BLaER1 (cell line): ENCODE measurements at regions not wholly inside any gene's neighbourhood (a gene's known extent, or its start where the extent isn't known, plus 50 kb on each side); places are given as distances from the start of the nearest gene placed in this dataset.
"Not testable (repeated sequence)": the region's sequence is repeated elsewhere in the genome, so short reads cannot be mapped to it uniquely, and the experiment has no call there.

Experiments used
- H3K27ac ChIP-seq: shearing (Covaris generic); formaldehyde crosslinking; 2 replicates; pipeline ENCODE4 v1.8.1; 2022
- H3K27me3 ChIP-seq: shearing (Covaris generic); formaldehyde crosslinking; 2 replicates; pipeline ENCODE4 v1.8.1; 2022
- H3K36me3 ChIP-seq: shearing (Covaris generic); formaldehyde crosslinking; 2 replicates; pipeline ENCODE4 v1.8.1; 2022
- H3K4me1 ChIP-seq: shearing (Covaris generic); formaldehyde crosslinking; 2 replicates; pipeline ENCODE4 v1.8.1; 2022
- H3K4me2 ChIP-seq: shearing (Covaris generic); formaldehyde crosslinking; 2 replicates; pipeline ENCODE4 v1.8.1; 2022
- H3K4me3 ChIP-seq: shearing (Covaris generic); formaldehyde crosslinking; 2 replicates; pipeline ENCODE4 v1.8.1; 2022
- H3K9ac ChIP-seq: shearing (Covaris generic); formaldehyde crosslinking; 2 replicates; pipeline ENCODE4 v1.8.1; 2022
- H3K9me3 ChIP-seq: shearing (Covaris generic); formaldehyde crosslinking; 2 replicates; pipeline ENCODE4 v1.8.1; 2022
- H4K20me1 ChIP-seq: shearing (Covaris generic); formaldehyde crosslinking; 2 replicates; pipeline ENCODE4 v1.8.1; 2022
- Cebpa-rat ChIP-seq: shearing (Covaris generic); IDR thresholded peaks from 2 replicates; pipeline ENCODE4 v1.8.1; 2022

DNA sequence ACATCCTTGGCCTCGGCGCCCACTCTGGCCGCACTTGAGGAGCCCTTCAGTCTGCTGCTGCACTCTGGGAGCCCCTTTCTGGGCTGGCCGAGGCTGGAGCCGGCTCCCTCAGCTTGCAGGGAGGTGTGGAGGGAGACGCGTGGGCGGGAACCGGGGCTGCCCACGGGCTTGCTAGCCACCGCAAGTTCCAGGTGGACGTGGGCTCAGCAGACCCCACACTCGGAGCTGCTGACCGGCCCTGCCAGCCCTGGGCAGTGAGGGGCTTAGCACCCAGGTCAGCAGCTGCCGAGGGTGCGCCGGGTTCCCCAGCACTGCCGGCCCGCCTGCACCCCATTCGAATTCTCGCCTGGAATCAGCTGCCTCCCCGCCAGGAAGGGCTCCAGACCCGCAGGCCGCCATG is 1892.3 kb upstream of the PCDH7 start:
- no peak overlapping the region for H3K4me2 ChIP-seq
- H3K4me3 ChIP-seq, result no peak overlapping the region
- no peaks in the 10 kb centered on the region for H3K4me1 ChIP-seq
- H3K9ac ChIP-seq, result no peak overlapping the region
- no peaks in the 10 kb centered on the region for H3K27me3 ChIP-seq
- no peaks in the 10 kb centered on the region for H4K20me1 ChIP-seq
- H3K36me3 ChIP-seq, result no peaks in the 10 kb centered on the region
- TF ChIP-seq Cebpa-rat, result no peak
- no peak overlapping the region for H3K27ac ChIP-seq
- peaks cover 11% of the 10 kb centered on the region; the same call in 1 of the 2 replicates for H3K9me3 ChIP-seq

DNA sequence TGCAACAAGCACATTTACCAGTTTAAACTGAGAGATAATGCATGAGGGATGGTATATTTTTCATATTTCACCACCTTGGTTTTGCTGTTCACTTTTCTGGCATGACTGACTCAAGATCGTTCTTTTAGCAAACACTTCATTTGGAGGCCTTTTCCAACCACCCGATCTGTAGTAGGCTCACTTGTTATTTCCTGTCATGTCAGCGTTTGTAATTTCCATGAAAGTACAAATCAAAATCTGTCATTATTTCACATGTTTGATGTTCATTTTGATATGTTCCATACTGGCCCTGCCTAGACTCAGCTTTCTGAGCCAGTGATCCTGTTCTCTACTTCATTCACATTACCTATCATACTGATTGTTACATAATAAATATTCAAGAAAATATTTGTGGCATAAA is 1888.3 kb upstream of the PCDH7 start:
- Histone ChIP-seq H3K36me3 (no peaks in the 10 kb centered on the region), H3K27ac (no peak overlapping the region), H3K4me3 (no peak overlapping the region), H3K4me1 (no peaks in the 10 kb centered on the region), H3K9ac (no peak overlapping the region), H3K9me3 (peaks cover 11% of the 10 kb centered on the region; the same call in 1 of the 2 replicates), H3K27me3 (no peaks in the 10 kb centered on the region), H4K20me1 (no peaks in the 10 kb centered on the region), H3K4me2 (no peak overlapping the region)
- TF ChIP-seq Cebpa-rat, result no peak

DNA sequence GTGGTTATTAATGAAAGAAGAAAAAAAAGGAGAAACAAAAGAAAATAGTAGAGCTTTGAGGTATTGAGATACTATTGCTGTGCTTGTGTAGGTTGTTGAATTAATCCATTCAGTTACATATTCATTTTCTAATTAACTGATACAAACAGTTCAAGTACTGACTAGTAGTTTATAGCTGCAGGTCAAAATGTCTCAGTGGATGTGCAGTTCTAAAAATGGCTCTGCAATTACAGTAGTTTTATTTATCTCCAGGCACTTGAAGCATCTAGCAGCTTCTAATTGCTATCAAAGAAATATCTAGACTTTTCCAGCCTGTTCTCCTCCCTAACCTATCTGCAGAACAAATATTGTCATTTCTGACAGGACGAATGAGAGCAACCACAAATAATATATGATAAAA is 1887.7 kb upstream of the PCDH7 start:
- Histone ChIP-seq H3K36me3 (no peaks in the 10 kb centered on the region), H3K9me3 (peaks cover 11% of the 10 kb centered on the region; the same call in 1 of the 2 replicates), H3K4me1 (no peaks in the 10 kb centered on the region), H3K4me2 (no peak overlapping the region), H4K20me1 (no peaks in the 10 kb centered on the region), H3K4me3 (no peak overlapping the region), H3K9ac (no peak overlapping the region), H3K27ac (no peak overlapping the region), H3K27me3 (no peaks in the 10 kb centered on the region)
- TF ChIP-seq Cebpa-rat, result no peak

DNA sequence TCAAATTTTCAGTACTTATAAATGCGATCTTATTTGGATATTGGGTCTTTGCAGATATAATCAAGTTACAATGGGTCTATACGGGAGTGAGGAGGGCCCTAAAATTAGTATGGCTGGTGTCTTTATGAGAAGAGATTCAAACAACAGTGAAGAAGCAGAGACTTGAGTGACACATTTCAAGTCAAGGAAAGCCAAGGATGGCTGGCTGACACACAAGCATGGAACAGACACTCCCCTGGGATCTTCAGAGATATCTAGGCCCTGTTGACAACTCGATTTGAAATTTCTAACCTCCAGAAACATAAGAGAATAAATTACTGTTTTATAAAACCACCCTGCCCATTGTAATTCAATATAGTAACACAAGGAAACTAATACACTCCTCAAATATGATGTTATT is 1886.0 kb upstream of the PCDH7 start:
- no peak overlapping the region for H3K9ac ChIP-seq
- H4K20me1 ChIP-seq, result no peaks in the 10 kb centered on the region
- H3K27ac ChIP-seq, result no peak overlapping the region
- no peak overlapping the region for H3K4me2 ChIP-seq
- no peak for TF ChIP-seq Cebpa-rat
- no peak overlapping the region for H3K4me3 ChIP-seq
- no peaks in the 10 kb centered on the region for H3K4me1 ChIP-seq
- peaks cover under 1% of the 10 kb centered on the region; the same call in 1 of the 2 replicates for H3K9me3 ChIP-seq
- H3K27me3 ChIP-seq, result no peaks in the 10 kb centered on the region
- no peaks in the 10 kb centered on the region for H3K36me3 ChIP-seq

DNA sequence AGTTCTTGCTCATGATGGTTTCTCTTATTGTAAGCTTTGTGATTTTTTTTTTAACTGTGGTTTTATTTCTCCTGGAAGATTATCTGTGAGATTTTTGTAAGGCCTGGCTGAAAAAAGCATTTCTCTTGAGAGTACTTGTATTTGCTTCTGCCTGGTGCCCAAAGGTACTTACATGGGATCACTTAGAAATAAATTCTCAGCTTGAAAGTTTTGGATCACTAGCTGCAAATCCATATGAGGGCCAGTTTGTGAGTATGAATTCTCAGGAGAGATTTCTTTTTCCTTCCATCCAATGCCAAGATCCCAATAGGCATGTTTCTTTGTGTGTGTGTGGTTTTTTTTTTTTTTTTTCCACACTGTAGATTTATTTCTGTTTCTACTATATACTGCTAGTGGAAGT is 1884.7 kb upstream of the PCDH7 start:
- Histone ChIP-seq H3K36me3 (no peaks in the 10 kb centered on the region), H3K4me3 (no peak overlapping the region), H3K27ac (no peak overlapping the region), H3K4me1 (no peaks in the 10 kb centered on the region), H3K9me3 (no peaks in the 10 kb centered on the region), H4K20me1 (no peaks in the 10 kb centered on the region), H3K4me2 (no peak overlapping the region), H3K27me3 (no peaks in the 10 kb centered on the region), H3K9ac (no peak overlapping the region)
- TF ChIP-seq Cebpa-rat, result no peak

DNA sequence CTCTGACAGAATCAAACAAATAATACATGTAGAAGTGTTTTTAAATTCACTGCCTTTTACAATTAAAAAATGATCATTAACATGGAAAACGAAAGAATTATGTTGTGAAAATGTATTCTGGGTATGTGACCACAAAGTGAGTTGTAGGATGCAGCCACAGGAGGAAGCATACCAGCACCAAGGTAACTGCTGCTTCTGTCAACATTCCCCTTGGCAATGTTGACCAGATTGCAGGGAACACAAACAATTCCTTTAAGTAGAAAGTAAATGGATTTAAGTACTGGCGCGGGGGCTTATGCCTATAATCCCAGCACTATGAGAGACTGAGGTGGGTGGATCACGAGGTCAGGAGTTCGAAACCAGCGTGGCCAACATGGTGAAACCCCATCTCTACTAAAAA is 1877.9 kb upstream of the PCDH7 start:
- no peak overlapping the region for H3K4me2 ChIP-seq
- H3K4me1 ChIP-seq, result no peaks in the 10 kb centered on the region
- no peak overlapping the region for H3K4me3 ChIP-seq
- H4K20me1 ChIP-seq, result no peaks in the 10 kb centered on the region
- H3K9ac ChIP-seq, result no peak overlapping the region
- no peaks in the 10 kb centered on the region for H3K36me3 ChIP-seq
- H3K27ac ChIP-seq, result no peak overlapping the region
- H3K27me3 ChIP-seq, result no peaks in the 10 kb centered on the region
- no peaks in the 10 kb centered on the region for H3K9me3 ChIP-seq
- TF ChIP-seq Cebpa-rat, result no peak

DNA sequence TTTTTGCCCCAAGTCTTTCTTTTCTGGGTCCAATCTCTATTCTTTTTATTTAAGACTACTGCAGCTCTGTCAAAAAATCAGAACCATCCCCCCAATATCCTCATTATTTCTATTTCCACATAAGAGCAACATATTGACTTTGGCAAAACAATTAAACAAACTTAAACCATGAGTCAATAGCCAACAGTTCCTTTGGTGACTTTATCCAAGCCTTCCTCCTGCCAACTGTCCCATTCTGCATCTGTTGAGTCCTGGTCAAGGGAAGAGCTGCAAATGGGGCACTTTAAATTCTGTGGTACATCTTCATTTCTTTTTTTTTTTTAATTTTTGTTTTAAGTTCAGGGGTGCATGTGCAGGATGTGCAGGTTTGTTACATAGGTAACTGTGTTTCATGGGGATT is 1875.0 kb upstream of the PCDH7 start:
- no peak for TF ChIP-seq Cebpa-rat
- H3K4me1 ChIP-seq, result no peaks in the 10 kb centered on the region
- no peaks in the 10 kb centered on the region for H4K20me1 ChIP-seq
- H3K4me3 ChIP-seq, result no peak overlapping the region
- H3K9ac ChIP-seq, result no peak overlapping the region
- no peak overlapping the region for H3K4me2 ChIP-seq
- no peaks in the 10 kb centered on the region for H3K9me3 ChIP-seq
- H3K36me3 ChIP-seq, result no peaks in the 10 kb centered on the region
- H3K27me3 ChIP-seq, result no peaks in the 10 kb centered on the region
- H3K27ac ChIP-seq, result no peak overlapping the region

DNA sequence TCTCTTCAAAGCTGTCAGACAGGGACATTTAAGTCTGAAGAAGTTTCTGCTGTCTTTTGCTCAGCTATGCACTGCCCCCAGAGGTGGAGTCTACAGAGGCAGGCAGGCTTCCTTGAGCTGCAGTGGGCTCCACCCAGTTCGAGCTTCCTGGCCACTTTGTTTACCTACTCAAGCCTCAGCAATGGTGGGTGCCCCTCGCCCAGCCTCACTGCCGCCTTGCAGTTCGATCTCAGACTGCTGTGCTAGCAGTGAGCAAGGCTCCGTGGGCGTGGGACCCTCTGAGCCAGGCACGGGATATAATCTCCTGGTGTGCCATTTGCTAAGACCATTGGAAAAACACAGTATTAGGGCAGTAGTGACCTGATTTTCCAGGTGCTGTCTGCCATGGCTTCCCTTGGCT is 1863.1 kb upstream of the PCDH7 start:
- H4K20me1 ChIP-seq, H3K27me3 ChIP-seq, H3K4me3 ChIP-seq, H3K4me2 ChIP-seq, H3K36me3 ChIP-seq, H3K9ac ChIP-seq, H3K27ac ChIP-seq, H3K9me3 ChIP-seq, H3K4me1 ChIP-seq: not testable (repeated sequence)

DNA sequence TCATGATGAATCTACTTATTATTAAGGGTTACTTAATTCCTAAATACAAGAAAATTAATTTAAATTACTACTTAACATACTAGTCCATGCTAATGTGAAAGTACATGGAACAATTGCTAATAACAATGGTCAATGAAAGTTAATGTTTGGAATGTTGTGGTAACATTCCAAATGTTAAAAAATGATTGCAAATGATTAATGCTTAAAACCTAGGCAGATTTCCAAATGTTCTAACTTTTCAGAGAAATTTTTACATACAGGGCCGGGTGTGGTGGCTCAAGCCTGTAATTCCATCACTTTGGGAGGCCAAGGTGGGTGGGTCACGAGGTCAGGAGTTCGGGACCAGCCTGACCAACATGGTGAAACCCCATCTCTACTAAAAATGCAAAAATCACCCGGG is 1851.3 kb upstream of the PCDH7 start:
- H3K4me3 ChIP-seq, result no peak overlapping the region
- H3K36me3 ChIP-seq, result no peaks in the 10 kb centered on the region
- no peaks in the 10 kb centered on the region for H4K20me1 ChIP-seq
- H3K9me3 ChIP-seq, result no peaks in the 10 kb centered on the region
- no peak overlapping the region for H3K9ac ChIP-seq
- H3K27me3 ChIP-seq, result no peaks in the 10 kb centered on the region
- no peak for TF ChIP-seq Cebpa-rat
- no peak overlapping the region for H3K27ac ChIP-seq
- no peak overlapping the region for H3K4me2 ChIP-seq
- H3K4me1 ChIP-seq, result no peaks in the 10 kb centered on the region

DNA sequence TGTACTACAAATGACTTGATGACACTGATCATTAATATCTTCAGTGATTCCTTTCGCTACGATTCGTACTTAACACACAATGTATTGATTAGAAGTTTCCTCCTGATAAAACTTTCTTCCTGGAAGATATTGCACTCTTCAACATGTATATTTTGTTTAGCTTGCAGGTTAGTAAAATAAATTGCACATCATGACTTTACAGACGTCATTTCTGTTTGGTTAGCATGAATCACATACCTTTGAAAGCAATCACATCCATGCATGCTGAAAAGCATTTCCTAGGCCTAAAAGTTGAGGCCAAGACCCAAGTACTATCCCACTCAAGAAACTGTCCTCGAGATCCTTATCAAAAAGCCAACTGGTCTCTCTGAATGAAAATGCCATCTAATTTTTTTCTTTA is 1841.0 kb upstream of the PCDH7 start:
- TF ChIP-seq Cebpa-rat, result no peak
- Histone ChIP-seq H3K36me3 (no peaks in the 10 kb centered on the region), H3K4me2 (no peak overlapping the region), H4K20me1 (no peaks in the 10 kb centered on the region), H3K9ac (no peak overlapping the region), H3K4me3 (no peak overlapping the region), H3K27me3 (no peaks in the 10 kb centered on the region), H3K9me3 (no peaks in the 10 kb centered on the region), H3K4me1 (no peaks in the 10 kb centered on the region), H3K27ac (no peak overlapping the region)

DNA sequence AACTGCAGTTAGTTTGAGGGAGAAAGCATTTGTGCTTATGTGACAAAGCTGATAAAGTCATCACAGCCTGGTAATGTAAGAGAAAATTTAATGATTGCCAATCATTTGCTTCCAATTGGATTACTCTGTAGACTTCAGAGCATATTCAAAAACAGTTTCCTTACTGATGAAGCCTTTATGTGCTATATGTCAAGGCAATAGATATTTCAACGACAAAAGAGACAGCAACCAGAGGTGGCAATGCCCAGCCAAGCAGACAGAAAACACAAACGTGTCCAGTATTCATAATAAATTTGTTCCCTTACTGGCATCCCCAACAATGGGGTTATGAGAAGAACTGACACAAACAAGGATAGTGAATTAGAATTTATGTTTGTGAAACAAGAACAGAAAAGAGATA is 1840.3 kb upstream of the PCDH7 start:
- H4K20me1 ChIP-seq, result no peaks in the 10 kb centered on the region
- H3K27me3 ChIP-seq, result no peaks in the 10 kb centered on the region
- H3K36me3 ChIP-seq, result no peaks in the 10 kb centered on the region
- no peak overlapping the region for H3K4me3 ChIP-seq
- no peak overlapping the region for H3K9ac ChIP-seq
- no peak overlapping the region for H3K27ac ChIP-seq
- H3K4me2 ChIP-seq, result no peak overlapping the region
- no peak for TF ChIP-seq Cebpa-rat
- H3K4me1 ChIP-seq, result no peaks in the 10 kb centered on the region
- H3K9me3 ChIP-seq, result no peaks in the 10 kb centered on the region
